NCI-H2196 treated with DMSO at 0.1 percent for 48 hours (cell line): ENCODE measurements at regions not wholly inside any gene's neighbourhood (a gene's known extent, or its start where the extent isn't known, plus 50 kb on each side); places are given as distances from the start of the nearest gene placed in this dataset.
"Not testable (repeated sequence)": the region's sequence is repeated elsewhere in the genome, so short reads cannot be mapped to it uniquely, and the experiment has no call there.

ENCODE experiments used
- DNase-seq: peaks from one replicate; lab custom pipeline; 2025; ENCODE audit not compliant: unreplicated experiment; lab: John Stamatoyannopoulos, UW

DNA sequence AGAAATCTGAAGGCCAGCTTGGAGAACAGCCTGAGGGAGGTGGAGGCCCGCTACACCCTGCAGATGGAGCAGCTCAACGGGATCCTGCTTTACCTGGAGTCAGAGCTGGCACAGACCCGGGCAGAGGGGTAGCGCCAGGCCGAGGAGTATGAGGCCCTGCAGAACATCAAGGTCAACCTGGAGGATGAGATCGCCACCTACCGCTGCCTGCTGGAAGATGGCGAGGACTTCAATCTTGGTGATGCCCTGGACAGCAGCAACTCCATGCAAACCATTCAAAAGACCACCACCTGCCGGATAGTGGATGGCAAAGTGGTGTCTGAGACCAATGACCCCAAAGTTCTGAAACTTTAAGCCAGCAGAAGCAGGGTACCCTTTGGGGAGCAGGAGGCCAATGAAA is 318.4 kb downstream of the ZFHX3 start:
- not testable (repeated sequence) for DNase-seq

GRCh38 chr16:72728516-72728915 is 319.4 kb downstream of the ZFHX3 start:
- no peak for DNase-seq

GRCh38 chr16:72727565-72727964 is 320.4 kb downstream of the ZFHX3 start:
- DNase-seq: no peak

DNA sequence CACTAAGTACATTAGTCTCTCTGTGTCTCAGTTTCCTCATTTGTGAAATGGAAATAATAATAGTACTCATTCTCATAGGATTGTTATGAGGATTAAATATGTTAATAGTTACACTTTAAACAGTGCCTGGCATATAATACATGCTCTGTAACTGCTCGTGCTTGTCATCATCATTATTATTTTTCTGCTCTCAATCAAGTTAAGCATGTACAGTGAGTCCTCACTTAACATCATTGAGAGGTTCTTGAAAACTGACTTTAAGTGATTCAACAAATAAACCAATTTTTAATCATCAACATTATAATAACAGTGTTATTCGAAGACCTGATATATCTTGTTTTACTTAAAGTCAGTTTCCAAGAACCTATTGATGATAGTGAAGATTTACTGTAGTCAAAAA is 322.3 kb downstream of the ZFHX3 start:
- DNase-seq: no peak

- no peak for DNase-seq
Observed at GRCh38 chr16:72723781-72724180, 324.1 kb downstream of the ZFHX3 start.

DNA sequence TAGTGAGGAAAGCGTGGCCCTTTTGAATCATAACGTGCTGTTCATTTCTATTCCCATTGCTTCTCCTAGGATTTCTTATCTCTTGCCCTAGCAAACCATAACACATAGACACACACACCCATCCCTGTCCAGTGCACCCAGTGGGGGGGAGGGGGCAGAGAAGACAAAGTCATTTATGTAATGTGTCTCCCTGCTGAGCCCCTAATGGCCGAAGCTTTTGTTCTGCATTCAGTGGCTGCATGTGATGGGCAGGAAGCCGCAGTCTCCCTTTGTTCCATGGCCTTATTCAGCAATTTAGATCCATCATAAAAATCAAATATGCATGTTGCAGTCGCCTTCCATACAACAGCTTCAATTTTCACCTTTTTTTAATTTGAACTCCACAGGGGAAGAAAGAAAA is 325.4 kb downstream of the ZFHX3 start:
- no peak for DNase-seq

DNA sequence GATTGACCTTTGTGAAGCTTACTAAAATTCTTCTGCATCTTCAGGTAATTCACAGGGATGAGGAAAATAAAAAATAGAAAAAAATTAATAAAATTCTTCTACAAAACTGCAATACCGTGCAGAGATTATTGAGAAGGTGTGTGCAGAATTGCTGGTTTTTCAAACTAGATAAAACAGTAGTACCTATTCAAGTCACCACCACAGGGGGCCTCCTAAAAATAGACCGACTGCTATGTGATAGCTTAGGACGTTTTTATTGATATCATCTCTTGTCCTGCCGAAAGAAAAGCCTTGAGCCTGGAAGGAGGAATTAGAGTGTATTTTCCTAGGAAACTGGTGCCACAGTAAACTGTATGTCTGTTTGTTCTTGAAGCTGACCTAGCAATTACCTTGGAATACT is 325.9 kb downstream of the ZFHX3 start:
- no peak for DNase-seq

DNA sequence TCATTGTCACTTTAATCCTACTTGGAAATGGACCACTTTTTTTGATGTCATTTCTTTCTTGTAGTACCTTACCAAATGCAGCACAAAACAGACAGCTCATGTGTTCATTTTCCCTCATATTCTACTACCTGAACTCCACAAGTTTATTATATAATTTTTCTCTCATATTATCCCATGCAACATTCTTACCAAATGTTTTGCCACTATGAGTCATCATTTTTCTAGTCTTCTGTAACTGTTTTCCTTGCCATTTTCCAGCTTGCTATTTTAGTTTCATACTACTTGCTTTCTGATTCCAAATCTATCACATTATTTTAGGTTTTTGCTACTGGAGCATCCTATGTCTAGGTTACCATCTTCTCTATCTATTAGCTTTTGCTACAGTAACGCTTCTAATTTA is 332.7 kb downstream of the ZFHX3 start:
- DNase-seq: no peak

- DNase-seq: no peak
Observed at GRCh38 chr16:72711823-72712222, 336.1 kb downstream of the ZFHX3 start.

GRCh38 chr16:72705801-72706200 is 342.1 kb downstream of the ZFHX3 start:
- no peak for DNase-seq

DNA sequence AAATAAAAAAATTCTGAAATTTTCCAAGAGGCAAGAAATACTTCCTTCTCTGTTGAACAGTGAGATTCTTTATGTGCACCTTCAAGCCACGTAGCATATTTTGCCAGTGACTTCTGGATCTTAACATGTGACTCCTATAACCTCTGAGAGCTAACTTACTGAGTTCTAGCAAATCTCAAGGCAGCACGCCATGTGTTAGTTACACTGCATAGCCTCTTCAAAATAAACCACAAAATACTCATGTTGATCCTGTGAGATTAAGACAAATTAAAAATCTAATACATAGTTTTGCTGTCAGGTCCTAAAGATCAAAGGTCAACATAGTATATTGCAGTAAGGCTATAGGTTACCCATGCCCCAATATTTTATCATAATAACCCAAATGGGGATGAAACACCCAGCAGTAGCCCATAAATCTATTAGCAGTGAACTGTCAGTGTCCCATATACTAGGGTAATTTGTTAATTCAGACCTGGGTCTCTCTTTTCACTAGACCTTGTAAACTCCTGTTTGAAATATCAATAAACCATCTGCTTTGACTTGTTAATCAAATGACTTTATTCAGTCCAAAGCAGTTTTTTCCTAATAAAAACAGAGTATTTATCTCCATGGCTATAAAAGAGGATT is 343.1 kb downstream of the ZFHX3 start:
- no peak for DNase-seq

- no peak for DNase-seq
Observed at GRCh38 chr16:72689851-72690250, 358.1 kb downstream of the ZFHX3 start.

GRCh38 chr16:72680732-72681131 is 367.2 kb downstream of the ZFHX3 start:
- DNase-seq: no peak

DNA sequence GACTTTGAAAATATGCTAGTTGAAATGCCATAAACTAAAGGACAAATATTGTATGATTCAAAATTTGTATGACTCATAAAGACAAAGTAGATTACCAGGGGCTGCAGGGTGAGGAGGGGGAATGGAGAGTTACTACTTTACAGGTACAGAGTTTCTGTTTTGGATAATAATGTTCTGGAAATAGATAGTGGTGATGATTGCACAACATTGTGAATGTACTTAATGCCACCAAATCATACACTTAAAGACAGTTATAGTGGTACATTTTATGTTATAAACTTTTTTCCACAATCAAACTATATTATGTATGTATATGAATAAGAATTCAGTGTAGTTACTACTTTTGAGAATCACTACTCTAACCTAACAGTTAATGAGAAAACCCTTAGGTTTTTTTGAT is 368.1 kb downstream of the ZFHX3 start:
- no peak for DNase-seq

DNA sequence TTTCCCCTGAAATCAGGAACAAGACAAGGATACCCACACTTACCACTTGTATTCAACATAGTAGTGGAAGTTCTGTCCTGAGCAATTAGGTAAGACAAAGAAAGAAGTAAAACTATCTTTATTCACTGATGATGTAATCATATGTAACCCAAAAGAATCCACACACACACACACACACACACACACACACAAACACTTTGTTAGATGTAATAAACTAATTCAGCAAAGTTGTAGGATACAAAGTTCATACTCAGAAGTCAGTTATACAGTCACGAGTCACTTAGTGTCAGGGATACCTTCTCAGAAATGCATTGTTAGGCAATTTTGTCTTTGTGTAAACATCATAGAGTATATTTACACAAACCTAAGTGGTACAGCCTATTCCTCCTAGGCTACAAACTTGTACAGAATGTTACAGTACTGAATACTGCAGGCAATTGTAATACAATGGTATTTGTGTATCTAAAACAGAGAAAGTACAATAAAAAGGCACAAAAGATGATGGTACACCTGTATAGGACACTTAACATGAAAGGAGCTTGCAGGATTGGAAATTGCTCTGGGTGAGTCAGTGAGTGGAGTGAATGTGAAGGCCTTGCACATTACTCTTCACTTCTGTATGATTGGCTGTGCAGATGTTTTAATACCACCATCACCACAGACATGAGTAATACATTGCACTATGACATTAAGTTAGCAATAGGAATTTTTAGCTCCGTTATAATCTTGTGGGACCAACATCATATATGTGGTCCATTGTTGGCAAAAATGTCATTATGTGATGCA is 370.1 kb downstream of the ZFHX3 start:
- no peak for DNase-seq

- DNase-seq: no peak
Observed at GRCh38 chr16:72673118-72673517, 374.8 kb downstream of the ZFHX3 start.

DNA sequence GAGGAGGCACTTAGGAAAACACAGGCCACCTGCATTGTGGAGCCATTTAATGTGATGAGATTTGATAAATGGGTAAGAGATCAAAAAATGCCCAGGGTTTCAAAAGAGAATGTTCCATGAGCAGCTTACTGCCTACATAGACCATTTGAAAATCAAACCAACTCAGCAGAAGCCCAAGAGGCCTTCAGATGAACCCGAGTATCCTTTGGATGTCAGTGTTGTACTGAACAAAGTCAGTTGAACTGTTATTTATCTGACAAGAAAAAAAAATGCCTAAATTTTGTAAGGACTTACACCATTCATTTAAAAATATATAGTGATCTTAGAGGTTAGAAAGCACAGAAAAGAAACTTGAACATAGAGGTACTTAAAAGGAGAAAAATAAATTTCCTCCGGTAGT is 381.7 kb downstream of the ZFHX3 start:
- DNase-seq: no peak

DNA sequence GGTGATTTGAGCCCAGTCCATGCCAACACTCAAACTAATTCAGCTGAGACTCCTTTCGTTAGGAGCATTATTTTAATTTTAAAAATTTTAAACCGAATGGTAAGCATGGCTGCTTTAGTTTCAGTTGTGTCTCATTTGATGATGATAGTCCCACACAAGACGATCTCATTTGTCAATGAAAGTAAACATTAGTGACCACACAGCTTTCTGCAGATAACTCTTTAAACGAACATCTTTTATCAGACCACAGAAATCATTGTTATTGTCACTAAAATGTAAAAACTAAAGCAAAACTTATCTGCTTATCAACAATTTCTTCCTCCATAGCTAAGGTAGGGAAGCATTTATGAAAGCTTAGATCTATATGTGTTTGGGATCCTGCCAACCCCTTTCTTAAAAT is 382.2 kb downstream of the ZFHX3 start:
- DNase-seq: no peak

GRCh38 chr16:72664509-72665408 is 383.2 kb downstream of the ZFHX3 start:
- peak; percentile 81 for DNase-seq

DNA sequence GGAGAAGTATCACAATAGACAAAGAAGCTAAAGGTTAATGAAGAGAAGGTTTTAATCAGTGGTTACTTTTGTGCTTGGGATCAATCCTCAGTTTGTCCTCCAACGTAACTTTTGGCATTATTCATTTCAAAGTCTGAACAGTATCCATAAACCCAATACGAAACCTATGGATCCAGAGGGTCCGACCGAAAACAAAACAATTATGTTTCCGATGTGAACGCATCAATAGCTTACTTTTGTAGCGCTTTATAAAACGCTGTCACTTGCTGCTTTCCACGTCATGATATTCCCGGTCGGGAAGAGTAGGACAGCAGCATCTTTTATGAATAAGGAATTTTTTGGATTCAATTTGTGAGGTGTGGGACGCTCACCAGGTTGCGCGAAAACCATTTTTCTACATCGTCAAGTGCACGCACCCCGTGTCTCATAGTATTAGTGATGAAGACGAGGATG is 383.8 kb downstream of the ZFHX3 start:
- DNase-seq: no peak

GRCh38 chr16:72658888-72659717 is 388.8 kb downstream of the ZFHX3 start:
- no peak for DNase-seq
